ENCODE measurements at regions not wholly inside any gene's neighbourhood (a gene's known extent, or its start where the extent isn't known, plus 50 kb on each side); places are given as distances from the start of the nearest gene placed in this dataset.

- DNase-seq (ENCODE audit: low read depth) = no peak
- TF ChIP-seq, protein P1, sequence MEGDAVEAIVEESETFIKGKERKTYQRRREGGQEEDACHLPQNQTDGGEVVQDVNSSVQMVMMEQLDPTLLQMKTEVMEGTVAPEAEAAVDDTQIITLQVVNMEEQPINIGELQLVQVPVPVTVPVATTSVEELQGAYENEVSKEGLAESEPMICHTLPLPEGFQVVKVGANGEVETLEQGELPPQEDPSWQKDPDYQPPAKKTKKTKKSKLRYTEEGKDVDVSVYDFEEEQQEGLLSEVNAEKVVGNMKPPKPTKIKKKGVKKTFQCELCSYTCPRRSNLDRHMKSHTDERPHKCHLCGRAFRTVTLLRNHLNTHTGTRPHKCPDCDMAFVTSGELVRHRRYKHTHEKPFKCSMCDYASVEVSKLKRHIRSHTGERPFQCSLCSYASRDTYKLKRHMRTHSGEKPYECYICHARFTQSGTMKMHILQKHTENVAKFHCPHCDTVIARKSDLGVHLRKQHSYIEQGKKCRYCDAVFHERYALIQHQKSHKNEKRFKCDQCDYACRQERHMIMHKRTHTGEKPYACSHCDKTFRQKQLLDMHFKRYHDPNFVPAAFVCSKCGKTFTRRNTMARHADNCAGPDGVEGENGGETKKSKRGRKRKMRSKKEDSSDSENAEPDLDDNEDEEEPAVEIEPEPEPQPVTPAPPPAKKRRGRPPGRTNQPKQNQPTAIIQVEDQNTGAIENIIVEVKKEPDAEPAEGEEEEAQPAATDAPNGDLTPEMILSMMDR (IDR thresholded peaks at IDR 0.05; ENCODE audit: insufficient read depth, low read length) = no peak
- no peak overlapping the region for H3K4me3 ChIP-seq (ENCODE audit: low read depth, low read length)
Observed at GRCh38 chr4:130468340-130468739, 1372.4 kb downstream of the C4orf33 start.

- DNase-seq (ENCODE audit: low read depth) = peak; percentile 69
Observed at GRCh38 chr4:130478406-130478805, 1382.5 kb downstream of the C4orf33 start.

GRCh38 chr4:130479020-130479419 is 1383.1 kb downstream of the C4orf33 start:
- H3K4me3 ChIP-seq (ENCODE audit: low read depth, low read length) = no peak overlapping the region
- peak; percentile 25 for DNase-seq (ENCODE audit: low read depth)
- TF ChIP-seq, protein P1 (IDR thresholded peaks at IDR 0.05; ENCODE audit: insufficient read depth, low read length) = no peak

More at GRCh38 chr4:130478406-130478805, 1382.5 kb downstream of the C4orf33 start:
- no peak overlapping the region for H3K4me3 ChIP-seq (ENCODE audit: low read depth, low read length)
- TF ChIP-seq, protein P1 (IDR thresholded peaks at IDR 0.05; ENCODE audit: insufficient read depth, low read length) = no peak

- no peak overlapping the region for H3K4me3 ChIP-seq (ENCODE audit: low read depth, low read length)
- TF ChIP-seq, protein P1 (IDR thresholded peaks at IDR 0.05; ENCODE audit: insufficient read depth, low read length) = no peak
- no peak for DNase-seq (ENCODE audit: low read depth)
Observed at GRCh38 chr4:130479674-130480073, 1383.7 kb downstream of the C4orf33 start.

DNA sequence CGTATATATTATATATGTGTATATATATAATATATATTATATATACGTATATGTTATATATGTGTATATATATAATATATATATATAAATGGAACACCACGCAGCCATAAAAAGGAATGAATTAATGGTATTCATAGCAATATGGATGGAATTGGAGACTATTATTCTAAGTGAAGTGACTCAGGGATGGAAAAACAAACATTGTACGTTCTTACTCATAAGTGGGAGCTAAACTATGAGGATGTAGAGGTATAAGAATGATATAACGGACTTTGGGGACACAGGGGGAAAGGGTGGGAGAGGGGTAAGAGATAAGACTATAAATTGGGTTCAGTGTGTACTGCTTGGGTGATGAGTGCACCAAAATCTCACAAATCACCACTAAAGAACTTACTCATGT is 1388.9 kb downstream of the C4orf33 start:
- TF ChIP-seq, protein P1 (IDR thresholded peaks at IDR 0.05; ENCODE audit: insufficient read depth, low read length) = no peak
- DNase-seq (ENCODE audit: low read depth) = no peak
- H3K4me3 ChIP-seq (ENCODE audit: low read depth, low read length) = no peak overlapping the region

GRCh38 chr4:130485371-130485770 is 1389.4 kb downstream of the C4orf33 start:
- TF ChIP-seq, protein P1 (IDR thresholded peaks at IDR 0.05; ENCODE audit: insufficient read depth, low read length) = no peak
- no peak for DNase-seq (ENCODE audit: low read depth)
- no peak overlapping the region for H3K4me3 ChIP-seq (ENCODE audit: low read depth, low read length)

DNA sequence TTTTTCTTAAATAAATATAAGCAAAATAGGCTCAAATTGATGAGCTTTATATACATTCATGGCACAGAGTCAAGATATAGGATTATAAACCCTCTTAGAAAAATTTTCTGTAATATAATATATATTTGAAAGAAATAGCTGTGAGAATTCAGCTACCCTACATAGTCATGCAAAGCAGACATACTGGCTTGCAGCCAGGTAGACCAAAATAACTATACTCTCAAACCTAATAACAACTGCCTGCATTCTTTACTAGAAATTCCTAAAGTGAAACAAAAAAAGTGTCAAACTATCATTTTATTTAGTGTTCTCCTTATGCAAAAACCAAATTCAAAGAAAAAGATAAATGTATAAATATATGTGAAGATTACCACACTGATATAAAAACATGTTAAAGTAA is 1390.2 kb downstream of the C4orf33 start:
- H3K4me3 ChIP-seq (ENCODE audit: low read depth, low read length) = no peak overlapping the region
- peak; percentile 65 for DNase-seq (ENCODE audit: low read depth)
- TF ChIP-seq, protein P1 (IDR thresholded peaks at IDR 0.05; ENCODE audit: insufficient read depth, low read length) = no peak
